ENCODE measurements at regions not wholly inside any gene's neighbourhood (a gene's known extent, or its start where the extent isn't known, plus 50 kb on each side); places are given as distances from the start of the nearest gene placed in this dataset.

DNA sequence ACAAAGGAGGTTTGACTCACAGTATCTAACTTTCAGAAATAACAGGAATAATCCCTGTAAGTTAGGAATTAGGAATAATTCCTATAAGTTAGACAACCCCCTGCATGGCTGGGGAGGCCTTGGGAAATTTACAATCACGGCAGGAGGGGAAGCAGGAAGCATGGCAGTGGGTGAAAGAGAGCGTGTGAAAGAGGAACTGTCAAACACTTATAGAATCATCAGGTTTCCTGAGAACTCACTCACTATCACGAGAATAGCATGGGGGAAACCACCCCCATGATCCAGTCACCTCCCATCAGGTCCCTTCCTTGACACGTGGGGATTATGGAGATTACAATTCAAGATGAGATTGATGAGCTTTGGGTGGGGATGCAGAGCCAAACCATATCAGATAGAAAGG, 385.5 kb downstream of the IL20RB start:
- Histone ChIP-seq H3K4me3 (no peak overlapping the region), H3K27me3 (no peaks in the 10 kb centered on the region), H3K9me3 (ENCODE audit: low read depth) (no peaks in the 10 kb centered on the region), H3K4me1 (ENCODE audit: low read depth) (peaks cover 10% of the 10 kb centered on the region), H3K36me3 (no peaks in the 10 kb centered on the region), H3K27ac (no peak overlapping the region)
- no peak for DNase-seq (ENCODE audit: low read depth in 1 of 2, low spot score in 1 of 2)
- TF ChIP-seq CTCF (IDR thresholded peaks at IDR 0.05; ENCODE audit: low read depth, low read length) = no peak

GRCh38 chr3:137347132-137347531, 389.3 kb downstream of the IL20RB start:
- TF ChIP-seq CTCF (IDR thresholded peaks at IDR 0.05; ENCODE audit: low read depth, low read length) = no peak
- peak overlapping the region; percentile 16 for H3K27ac ChIP-seq
- H3K9me3 ChIP-seq (ENCODE audit: low read depth) = no peaks in the 10 kb centered on the region
- H3K36me3 ChIP-seq = no peaks in the 10 kb centered on the region
- no peak overlapping the region for H3K4me3 ChIP-seq
- peak in 1 of 2 donors; percentile 8 for DNase-seq (ENCODE audit: low read depth in 1 of 2, low spot score in 1 of 2)
- H3K27me3 ChIP-seq = no peaks in the 10 kb centered on the region
- peaks cover 11% of the 10 kb centered on the region for H3K4me1 ChIP-seq (ENCODE audit: low read depth)

- H3K27ac ChIP-seq = peak overlapping the region; percentile 16
- peak in 1 of 2 donors; percentile 23 for DNase-seq (ENCODE audit: low read depth in 1 of 2, low spot score in 1 of 2)
- no peaks in the 10 kb centered on the region for H3K36me3 ChIP-seq
- H3K27me3 ChIP-seq = no peaks in the 10 kb centered on the region
- H3K9me3 ChIP-seq (ENCODE audit: low read depth) = no peaks in the 10 kb centered on the region
- no peak overlapping the region for H3K4me3 ChIP-seq
- peaks cover 11% of the 10 kb centered on the region for H3K4me1 ChIP-seq (ENCODE audit: low read depth)
- no peak for TF ChIP-seq CTCF (IDR thresholded peaks at IDR 0.05; ENCODE audit: low read depth, low read length)
Observed at GRCh38 chr3:137347817-137348368, 390.1 kb downstream of the IL20RB start.

DNA sequence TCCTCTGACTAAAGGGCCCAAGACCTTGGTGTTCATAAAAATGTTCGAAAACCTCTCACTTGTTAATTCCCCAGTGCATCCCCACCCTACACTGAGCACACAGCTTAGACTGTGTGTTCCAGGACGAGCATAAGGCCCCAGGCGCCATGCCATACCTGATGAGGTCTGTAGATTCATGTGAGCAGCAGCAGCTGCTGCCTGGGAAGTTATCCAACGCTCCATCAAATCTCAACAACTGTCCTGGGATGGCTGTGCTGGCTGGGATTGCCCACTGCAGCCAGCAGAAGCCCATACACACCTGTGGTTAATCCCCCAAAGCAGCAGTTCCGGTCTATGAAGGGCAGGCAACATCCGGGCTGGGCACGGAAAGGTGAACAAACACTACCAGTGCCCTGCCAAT, 391.2 kb downstream of the IL20RB start:
- H3K27ac ChIP-seq = no peak overlapping the region
- TF ChIP-seq CTCF (IDR thresholded peaks at IDR 0.05; ENCODE audit: low read depth, low read length) = no peak
- H3K36me3 ChIP-seq = no peaks in the 10 kb centered on the region
- H3K4me3 ChIP-seq = no peak overlapping the region
- H3K27me3 ChIP-seq = no peaks in the 10 kb centered on the region
- no peak for DNase-seq (ENCODE audit: low read depth in 1 of 2, low spot score in 1 of 2)
- no peaks in the 10 kb centered on the region for H3K9me3 ChIP-seq (ENCODE audit: low read depth)
- H3K4me1 ChIP-seq (ENCODE audit: low read depth) = peaks cover 11% of the 10 kb centered on the region

DNA sequence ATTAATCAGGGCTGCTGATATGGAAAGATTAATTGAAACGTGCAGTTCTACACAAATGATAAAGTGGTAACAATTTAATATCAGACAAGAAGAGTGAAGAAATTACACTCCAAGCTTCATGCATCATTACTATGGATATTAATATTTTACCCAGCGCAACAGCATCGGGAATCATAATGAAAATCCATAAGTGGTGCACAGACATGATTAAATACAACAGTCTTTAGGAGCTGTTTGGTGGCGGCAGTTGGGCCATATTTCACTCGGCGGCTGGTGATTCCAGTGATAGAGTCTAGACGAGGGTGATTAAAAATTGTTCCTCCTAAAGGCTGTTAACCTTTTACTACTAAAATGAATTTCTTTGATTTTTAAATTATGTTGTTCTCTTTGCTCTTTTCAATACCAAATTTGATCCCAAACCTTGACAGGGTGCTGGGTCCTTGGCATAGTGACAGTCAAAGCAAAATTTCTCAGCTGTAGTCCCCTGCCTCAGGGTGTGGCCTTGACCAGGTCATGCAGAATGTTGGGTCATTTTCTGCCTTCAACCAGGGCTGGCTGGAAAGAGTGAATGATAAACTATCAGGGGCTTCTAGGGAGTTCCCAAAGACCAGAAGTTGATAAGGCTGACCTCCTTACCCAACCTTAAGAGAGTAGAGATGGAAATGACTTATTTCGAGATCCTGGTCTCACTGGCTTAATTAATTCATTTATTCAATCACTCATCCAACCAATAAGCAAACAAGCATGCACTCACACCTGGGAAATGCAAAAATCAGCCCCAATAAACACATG, 392.0 kb downstream of the IL20RB start:
- TF ChIP-seq CTCF (IDR thresholded peaks at IDR 0.05; ENCODE audit: low read depth, low read length) = no peak
- H3K36me3 ChIP-seq = no peaks in the 10 kb centered on the region
- H3K4me1 ChIP-seq (ENCODE audit: low read depth) = peaks cover 11% of the 10 kb centered on the region
- no peak overlapping the region for H3K4me3 ChIP-seq
- DNase-seq (ENCODE audit: low read depth in 1 of 2, low spot score in 1 of 2) = no peak
- H3K9me3 ChIP-seq (ENCODE audit: low read depth) = no peaks in the 10 kb centered on the region
- H3K27ac ChIP-seq = no peak overlapping the region
- no peaks in the 10 kb centered on the region for H3K27me3 ChIP-seq
